ENCODE measurements at regions not wholly inside any gene's neighbourhood (a gene's known extent, or its start where the extent isn't known, plus 50 kb on each side); places are given as distances from the start of the nearest gene placed in this dataset.

- Histone ChIP-seq H3K27me3 (no peaks in the 10 kb centered on the region), H3K4me1 (no peaks in the 10 kb centered on the region), H3K36me3 (ENCODE audit: low read depth, missing control alignments) (no peaks in the 10 kb centered on the region), H3K4me3 (peak overlapping the region in 1 of 2 donors; percentile 11), H3K27ac (no peak overlapping the region), H3K9me3 (no peaks in the 10 kb centered on the region)
- no peak for TF ChIP-seq POLR2A (IDR thresholded peaks at IDR 0.05)
- TF ChIP-seq CTCF (IDR thresholded peaks at IDR 0.05) = no peak
- 72 to 92% methylated on average over 37 to 39 of the region's 39 CpGs for WGBS, 2 donors
- intact Hi-C loops (cut with DNase I; ENCODE audit: low total_unique reads) = no loop called here
- DNase-seq = peak; percentile 61
Measured at GRCh38 chr12:78804262-78804661, 60.3 kb upstream of the SYT1 start.
